ENCODE measurements at regions not wholly inside any gene's neighbourhood (a gene's known extent, or its start where the extent isn't known, plus 50 kb on each side); places are given as distances from the start of the nearest gene placed in this dataset.

GRCh38 chr18:38459131-38459994 is 893.8 kb upstream of the CELF4 start:
- TF ChIP-seq, protein P1, sequence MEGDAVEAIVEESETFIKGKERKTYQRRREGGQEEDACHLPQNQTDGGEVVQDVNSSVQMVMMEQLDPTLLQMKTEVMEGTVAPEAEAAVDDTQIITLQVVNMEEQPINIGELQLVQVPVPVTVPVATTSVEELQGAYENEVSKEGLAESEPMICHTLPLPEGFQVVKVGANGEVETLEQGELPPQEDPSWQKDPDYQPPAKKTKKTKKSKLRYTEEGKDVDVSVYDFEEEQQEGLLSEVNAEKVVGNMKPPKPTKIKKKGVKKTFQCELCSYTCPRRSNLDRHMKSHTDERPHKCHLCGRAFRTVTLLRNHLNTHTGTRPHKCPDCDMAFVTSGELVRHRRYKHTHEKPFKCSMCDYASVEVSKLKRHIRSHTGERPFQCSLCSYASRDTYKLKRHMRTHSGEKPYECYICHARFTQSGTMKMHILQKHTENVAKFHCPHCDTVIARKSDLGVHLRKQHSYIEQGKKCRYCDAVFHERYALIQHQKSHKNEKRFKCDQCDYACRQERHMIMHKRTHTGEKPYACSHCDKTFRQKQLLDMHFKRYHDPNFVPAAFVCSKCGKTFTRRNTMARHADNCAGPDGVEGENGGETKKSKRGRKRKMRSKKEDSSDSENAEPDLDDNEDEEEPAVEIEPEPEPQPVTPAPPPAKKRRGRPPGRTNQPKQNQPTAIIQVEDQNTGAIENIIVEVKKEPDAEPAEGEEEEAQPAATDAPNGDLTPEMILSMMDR (IDR thresholded peaks at IDR 0.05) = no peak
- TF ChIP-seq POLR2A (IDR thresholded peaks at IDR 0.05) = no peak
